A549 (cell line): ENCODE measurements at regions not wholly inside any gene's neighbourhood (a gene's known extent, or its start where the extent isn't known, plus 50 kb on each side); places are given as distances from the start of the nearest gene placed in this dataset.

Experiments
- MYC ChIP-seq: IDR thresholded peaks from 2 replicates; pipeline ENCODE4 v1.6.1; 2012; ENCODE audit warnings: mild to moderate bottlenecking, inconsistent platforms, low read length, improper control_type of control experiment, borderline replicate concordance
- SREBF2 ChIP-seq: fragments of 450-650 bp; IDR thresholded peaks from 2 replicates; pipeline ENCODE4 v1.6.1; 2014; ENCODE audit warnings: mild to moderate bottlenecking, moderate library complexity
- TF ChIP-seq, protein P1 (sequence below): fragments of >200 bp; sonication (Bioruptor Twin); formaldehyde crosslinking; IDR thresholded peaks from 3 replicates; pipeline ENCODE4 v1.5.1; 2016

DNA sequence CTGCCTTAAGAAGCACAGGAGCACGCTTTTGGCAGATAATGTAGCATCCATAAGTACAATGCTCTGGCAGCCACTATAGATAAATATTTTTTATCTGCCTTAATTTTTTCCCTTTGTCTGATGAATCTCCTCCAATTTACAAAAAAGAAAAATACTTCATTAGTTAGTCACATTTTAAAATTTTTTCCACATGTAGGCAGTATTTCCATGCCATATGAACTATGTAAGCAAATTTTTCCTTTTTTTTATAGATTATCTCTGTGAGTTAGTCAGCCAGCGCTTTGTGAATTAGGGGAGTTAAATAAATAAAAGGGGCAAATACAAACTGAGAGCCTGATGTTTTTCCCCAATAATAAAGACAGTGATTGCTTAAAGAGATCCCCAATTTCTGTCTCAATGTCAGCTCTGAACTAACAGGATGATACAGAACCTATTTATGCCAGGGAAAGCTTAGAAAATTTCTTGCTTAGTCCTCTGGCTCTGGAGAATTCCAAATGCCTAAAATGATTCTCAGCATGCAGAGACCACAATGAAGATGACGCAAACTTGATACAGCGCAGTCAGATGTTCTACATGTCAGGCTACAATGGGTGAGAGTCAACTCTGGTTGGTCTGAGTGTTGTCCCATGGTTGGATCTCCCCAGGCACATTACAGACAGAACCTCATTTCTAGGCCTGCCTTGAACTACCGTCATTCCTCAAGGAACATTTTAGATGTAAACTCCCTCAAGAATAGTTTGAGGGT is 390.4 kb upstream of the CDH6 start:
- TF ChIP-seq MYC (no peak), SREBF2 (no peak)
- TF ChIP-seq, protein P1, sequence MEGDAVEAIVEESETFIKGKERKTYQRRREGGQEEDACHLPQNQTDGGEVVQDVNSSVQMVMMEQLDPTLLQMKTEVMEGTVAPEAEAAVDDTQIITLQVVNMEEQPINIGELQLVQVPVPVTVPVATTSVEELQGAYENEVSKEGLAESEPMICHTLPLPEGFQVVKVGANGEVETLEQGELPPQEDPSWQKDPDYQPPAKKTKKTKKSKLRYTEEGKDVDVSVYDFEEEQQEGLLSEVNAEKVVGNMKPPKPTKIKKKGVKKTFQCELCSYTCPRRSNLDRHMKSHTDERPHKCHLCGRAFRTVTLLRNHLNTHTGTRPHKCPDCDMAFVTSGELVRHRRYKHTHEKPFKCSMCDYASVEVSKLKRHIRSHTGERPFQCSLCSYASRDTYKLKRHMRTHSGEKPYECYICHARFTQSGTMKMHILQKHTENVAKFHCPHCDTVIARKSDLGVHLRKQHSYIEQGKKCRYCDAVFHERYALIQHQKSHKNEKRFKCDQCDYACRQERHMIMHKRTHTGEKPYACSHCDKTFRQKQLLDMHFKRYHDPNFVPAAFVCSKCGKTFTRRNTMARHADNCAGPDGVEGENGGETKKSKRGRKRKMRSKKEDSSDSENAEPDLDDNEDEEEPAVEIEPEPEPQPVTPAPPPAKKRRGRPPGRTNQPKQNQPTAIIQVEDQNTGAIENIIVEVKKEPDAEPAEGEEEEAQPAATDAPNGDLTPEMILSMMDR: no peak
